AG09309 (cell line): ENCODE measurements at regions not wholly inside any gene's neighbourhood (a gene's known extent, or its start where the extent isn't known, plus 50 kb on each side); places are given as distances from the start of the nearest gene placed in this dataset.

Experiments
- DNase-seq: peaks from one replicate; pipeline ENCODE4 v3.0.0-alpha.2; 2010; ENCODE audit warnings: low read depth
- H3K4me3 ChIP-seq: 2 replicates; pipeline ENCODE4 v1.5.1; 2011; ENCODE audit warnings: mild to moderate bottlenecking, low read depth, low read length, moderate library complexity; ENCODE audit not compliant: control insufficient read depth
- TF ChIP-seq, protein P1 (sequence below): IDR thresholded peaks from 2 replicates; pipeline ENCODE4 v1.5.1; 2011; ENCODE audit warnings: mild to moderate bottlenecking, low read depth, low read length, inconsistent platforms; ENCODE audit not compliant: insufficient read depth, control insufficient read depth; ENCODE audit errors: missing control alignments

- TF ChIP-seq, protein P1, sequence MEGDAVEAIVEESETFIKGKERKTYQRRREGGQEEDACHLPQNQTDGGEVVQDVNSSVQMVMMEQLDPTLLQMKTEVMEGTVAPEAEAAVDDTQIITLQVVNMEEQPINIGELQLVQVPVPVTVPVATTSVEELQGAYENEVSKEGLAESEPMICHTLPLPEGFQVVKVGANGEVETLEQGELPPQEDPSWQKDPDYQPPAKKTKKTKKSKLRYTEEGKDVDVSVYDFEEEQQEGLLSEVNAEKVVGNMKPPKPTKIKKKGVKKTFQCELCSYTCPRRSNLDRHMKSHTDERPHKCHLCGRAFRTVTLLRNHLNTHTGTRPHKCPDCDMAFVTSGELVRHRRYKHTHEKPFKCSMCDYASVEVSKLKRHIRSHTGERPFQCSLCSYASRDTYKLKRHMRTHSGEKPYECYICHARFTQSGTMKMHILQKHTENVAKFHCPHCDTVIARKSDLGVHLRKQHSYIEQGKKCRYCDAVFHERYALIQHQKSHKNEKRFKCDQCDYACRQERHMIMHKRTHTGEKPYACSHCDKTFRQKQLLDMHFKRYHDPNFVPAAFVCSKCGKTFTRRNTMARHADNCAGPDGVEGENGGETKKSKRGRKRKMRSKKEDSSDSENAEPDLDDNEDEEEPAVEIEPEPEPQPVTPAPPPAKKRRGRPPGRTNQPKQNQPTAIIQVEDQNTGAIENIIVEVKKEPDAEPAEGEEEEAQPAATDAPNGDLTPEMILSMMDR, result no peak
- no peak for DNase-seq
- no peak overlapping the region for H3K4me3 ChIP-seq
These were observed 50.6 kb upstream of the MRPS6 start for GRCh38 chr21:34022627-34023335.

DNA sequence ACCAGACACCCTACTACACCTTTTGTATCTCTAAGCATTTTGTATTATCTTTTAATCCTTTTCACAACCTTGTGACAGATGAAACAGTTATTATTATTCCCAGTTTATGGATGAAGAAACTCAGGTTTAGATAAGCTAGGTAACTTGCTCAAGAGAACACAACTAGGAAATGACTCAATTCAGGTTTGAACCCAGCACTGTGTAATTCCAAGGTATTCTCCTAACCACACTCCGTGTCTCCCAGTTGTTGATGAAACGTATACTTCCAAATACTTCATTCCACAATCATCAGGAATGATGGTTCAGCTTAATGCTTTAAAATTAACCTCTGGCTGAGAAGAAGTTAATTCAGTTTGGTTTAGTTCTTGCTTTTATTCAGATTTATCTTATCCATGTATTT lies 51.7 kb upstream of the MRPS6 start:
- TF ChIP-seq, protein P1, result no peak
- no peak for DNase-seq

GRCh38 chr21:34020983-34021553 lies 52.3 kb upstream of the MRPS6 start:
- no peak for DNase-seq
- TF ChIP-seq, protein P1, result no peak
- H3K4me3 ChIP-seq, result no peak overlapping the region

More for the DNA sequence above, 51.7 kb upstream of the MRPS6 start:
- no peak overlapping the region for H3K4me3 ChIP-seq

DNA sequence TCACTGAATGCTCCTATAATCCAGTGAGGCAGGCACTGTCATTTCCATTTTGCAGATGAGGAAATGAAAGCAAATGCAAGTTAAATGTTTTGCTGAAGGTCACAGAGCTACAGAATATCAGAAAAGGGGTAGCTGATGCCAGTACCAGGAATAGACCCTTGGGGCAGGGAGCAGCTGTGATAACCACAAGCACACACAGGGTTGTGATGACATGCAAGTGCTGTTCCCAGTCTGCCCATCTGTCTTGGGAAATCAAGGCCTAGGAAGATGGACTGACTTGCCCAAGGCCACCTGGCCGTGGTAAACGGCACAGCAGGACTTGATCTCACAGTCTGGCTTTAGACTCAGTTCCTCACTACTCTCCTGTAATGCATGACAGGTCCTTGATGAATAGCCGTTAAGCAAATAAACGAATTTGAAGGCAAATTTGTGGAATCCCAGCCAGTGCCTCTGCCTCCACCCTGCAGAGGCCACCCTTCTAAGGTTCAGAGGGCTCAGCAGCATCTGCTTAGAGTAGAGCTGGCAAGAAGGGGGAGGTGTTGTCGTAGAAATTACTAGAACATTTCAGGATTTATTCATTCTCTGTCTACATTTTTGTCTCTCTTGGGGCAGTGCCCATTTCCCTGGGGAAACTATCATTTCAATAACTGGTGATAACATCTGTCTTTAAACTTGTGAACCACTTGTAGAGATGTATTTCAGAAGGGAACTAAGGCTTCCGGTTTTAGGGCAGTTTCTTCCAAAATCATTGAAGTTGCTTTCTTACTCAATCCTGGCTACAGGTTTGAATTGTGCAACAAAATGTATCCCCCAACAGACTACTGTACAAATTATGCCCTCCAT lies 53.2 kb upstream of the MRPS6 start:
- no peak for DNase-seq
- no peak overlapping the region for H3K4me3 ChIP-seq
- TF ChIP-seq, protein P1, result no peak

- TF ChIP-seq, protein P1, result no peak
- H3K4me3 ChIP-seq, result no peak overlapping the region
These were observed 54.0 kb upstream of the MRPS6 start for GRCh38 chr21:34019402-34019801.

DNA sequence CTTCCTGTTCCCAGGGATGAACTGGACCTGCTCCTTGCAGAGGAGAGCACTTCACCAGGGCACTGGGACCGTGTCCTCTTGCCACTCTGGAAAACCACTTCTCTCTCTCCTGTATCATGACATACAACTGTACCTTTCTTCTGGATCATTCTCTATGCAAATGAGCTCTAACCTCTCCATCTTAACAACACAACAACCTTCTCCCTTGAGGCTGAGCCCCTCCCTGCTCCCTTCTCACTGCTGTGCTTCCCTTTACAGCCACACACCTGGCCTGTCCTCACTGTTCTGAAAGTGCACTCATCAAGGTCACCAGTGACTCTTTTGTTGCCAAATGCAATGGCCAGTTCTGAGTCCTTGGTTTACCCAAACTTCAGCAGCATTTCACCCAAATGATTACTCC lies 54.5 kb upstream of the MRPS6 start:
- no peak overlapping the region for H3K4me3 ChIP-seq
- TF ChIP-seq, protein P1, result no peak

More at GRCh38 chr21:34019402-34019801, 54.0 kb upstream of the MRPS6 start:
- no peak for DNase-seq

More for the DNA sequence above, 54.5 kb upstream of the MRPS6 start:
- DNase-seq, result no peak
